ENCODE measurements at regions not wholly inside any gene's neighbourhood (a gene's known extent, or its start where the extent isn't known, plus 50 kb on each side); places are given as distances from the start of the nearest gene placed in this dataset.

DNA sequence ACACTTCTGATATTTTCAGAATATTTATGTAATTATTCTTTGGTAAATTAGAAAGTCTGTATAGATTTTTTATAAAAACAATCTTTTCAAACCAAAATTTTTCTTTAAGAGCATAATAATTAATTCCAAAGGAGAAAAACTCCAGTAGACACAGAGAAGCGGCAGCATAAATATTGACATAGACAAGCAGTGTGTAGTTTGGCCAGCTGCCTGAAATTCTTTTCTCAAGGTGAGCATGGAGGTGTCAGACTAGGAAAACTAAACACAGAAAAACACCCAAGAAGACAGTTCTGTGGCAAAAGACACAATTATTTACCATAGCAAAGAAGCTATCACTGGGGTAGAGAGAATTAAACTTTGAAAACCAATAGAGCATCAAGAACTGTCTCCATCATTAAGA, 82.4 kb downstream of the KLF6 start:
- TF ChIP-seq, protein P1, sequence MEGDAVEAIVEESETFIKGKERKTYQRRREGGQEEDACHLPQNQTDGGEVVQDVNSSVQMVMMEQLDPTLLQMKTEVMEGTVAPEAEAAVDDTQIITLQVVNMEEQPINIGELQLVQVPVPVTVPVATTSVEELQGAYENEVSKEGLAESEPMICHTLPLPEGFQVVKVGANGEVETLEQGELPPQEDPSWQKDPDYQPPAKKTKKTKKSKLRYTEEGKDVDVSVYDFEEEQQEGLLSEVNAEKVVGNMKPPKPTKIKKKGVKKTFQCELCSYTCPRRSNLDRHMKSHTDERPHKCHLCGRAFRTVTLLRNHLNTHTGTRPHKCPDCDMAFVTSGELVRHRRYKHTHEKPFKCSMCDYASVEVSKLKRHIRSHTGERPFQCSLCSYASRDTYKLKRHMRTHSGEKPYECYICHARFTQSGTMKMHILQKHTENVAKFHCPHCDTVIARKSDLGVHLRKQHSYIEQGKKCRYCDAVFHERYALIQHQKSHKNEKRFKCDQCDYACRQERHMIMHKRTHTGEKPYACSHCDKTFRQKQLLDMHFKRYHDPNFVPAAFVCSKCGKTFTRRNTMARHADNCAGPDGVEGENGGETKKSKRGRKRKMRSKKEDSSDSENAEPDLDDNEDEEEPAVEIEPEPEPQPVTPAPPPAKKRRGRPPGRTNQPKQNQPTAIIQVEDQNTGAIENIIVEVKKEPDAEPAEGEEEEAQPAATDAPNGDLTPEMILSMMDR (IDR thresholded peaks at IDR 0.05; ENCODE audit: insufficient read depth, low read depth, low read length), result no peak
- H3K4me3 ChIP-seq (ENCODE audit: low read depth, low read length), result no peak overlapping the region
- DNase-seq (ENCODE audit: low read depth), result no peak

DNA sequence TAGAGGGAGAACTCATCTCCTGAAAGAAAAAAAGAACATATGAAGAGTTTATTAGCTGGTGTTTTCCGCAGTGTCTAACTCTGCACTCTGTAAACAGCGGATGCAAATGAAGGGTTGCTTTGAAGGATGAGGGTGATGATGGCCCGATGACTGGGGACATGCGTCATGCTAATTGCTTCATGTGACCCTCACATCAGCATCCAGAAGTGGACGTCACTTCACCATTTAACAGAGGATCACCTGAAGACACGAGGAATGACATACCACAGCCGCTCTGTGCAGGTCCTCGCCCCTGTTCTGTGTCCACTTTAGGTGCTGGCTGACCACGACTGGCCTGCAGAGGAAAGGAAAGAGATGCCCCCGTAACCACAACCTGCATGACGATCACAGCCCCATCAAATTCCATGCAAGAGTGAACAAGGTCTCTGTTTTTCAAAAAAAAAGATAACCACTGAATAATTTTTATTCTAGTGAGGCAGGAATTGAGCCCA, 82.9 kb downstream of the KLF6 start:
- no peak for DNase-seq (ENCODE audit: low read depth)
- H3K4me3 ChIP-seq (ENCODE audit: low read depth, low read length), result no peak overlapping the region
- TF ChIP-seq, protein P1 (IDR thresholded peaks at IDR 0.05; ENCODE audit: insufficient read depth, low read depth, low read length), result no peak

DNA sequence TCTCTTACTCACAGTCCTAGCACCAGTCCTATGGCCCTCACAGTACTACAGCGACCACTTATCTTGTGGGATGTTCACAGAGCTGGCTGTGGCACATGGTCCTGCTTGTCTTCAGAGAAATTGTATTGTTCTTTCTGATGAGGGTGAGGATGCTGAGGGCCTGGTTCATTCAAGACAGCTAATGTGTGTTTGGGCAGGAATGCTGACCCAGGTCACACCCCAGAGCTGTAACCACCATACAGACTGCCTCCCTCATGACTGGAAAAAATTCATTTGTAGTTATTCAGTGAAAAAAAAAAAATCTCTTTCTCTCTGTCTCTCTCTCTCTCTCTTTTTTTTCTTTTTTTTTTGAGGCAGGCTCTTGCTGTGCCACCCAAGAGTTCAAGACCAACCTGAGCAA, 83.5 kb downstream of the KLF6 start:
- no peak overlapping the region for H3K4me3 ChIP-seq (ENCODE audit: low read depth, low read length)
- TF ChIP-seq, protein P1 (IDR thresholded peaks at IDR 0.05; ENCODE audit: insufficient read depth, low read depth, low read length), result no peak
- no peak for DNase-seq (ENCODE audit: low read depth)

DNA sequence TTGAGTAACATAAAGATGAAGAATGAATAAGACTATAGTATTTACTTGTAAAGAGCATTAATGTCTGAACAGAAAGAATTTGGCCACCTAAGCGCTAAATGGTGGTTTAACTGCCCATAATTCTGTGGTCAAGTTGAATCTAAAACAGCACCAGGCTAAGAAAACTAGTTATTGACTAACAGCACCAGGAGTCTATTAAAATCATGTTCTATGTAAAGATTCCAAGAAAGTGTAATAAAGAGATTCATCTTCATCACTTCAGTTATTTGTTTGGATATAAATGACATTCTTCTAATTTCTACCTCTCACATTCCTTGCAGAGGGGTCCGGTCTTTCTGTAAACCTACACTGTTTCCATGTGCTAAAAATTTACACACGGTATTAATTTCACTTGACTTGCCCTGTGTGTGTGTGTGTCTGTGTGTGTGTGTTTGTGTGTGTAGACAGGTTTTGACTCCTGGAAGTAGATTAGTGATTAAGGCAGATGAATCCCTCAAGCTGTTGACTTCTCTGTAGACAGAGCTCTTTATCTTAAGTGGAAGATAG, 84.4 kb downstream of the KLF6 start:
- no peak for DNase-seq (ENCODE audit: low read depth)
- H3K4me3 ChIP-seq (ENCODE audit: low read depth, low read length), result no peak overlapping the region
- TF ChIP-seq, protein P1 (IDR thresholded peaks at IDR 0.05; ENCODE audit: insufficient read depth, low read depth, low read length), result no peak

DNA sequence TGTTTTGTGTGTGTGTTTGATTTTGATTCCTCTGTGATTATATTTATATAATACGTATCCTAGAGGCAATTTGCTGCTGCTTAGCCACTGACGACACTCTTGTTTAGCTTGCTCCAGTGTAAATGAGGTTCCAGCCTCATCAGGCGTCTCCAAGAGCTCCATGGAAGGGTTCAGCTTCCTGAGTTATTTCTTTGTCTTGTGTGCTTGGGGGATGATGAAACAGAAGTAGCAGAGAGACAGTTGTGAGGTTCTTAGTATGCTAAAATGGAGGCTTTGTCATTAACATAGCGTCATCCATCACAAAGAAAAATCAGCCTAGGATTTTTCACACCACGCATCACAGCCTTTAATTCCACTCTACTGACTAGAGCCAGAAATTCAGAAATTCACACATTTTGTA, 85.1 kb downstream of the KLF6 start:
- DNase-seq (ENCODE audit: low read depth), result no peak
- H3K4me3 ChIP-seq (ENCODE audit: low read depth, low read length), result no peak overlapping the region
- TF ChIP-seq, protein P1 (IDR thresholded peaks at IDR 0.05; ENCODE audit: insufficient read depth, low read depth, low read length), result no peak

DNA sequence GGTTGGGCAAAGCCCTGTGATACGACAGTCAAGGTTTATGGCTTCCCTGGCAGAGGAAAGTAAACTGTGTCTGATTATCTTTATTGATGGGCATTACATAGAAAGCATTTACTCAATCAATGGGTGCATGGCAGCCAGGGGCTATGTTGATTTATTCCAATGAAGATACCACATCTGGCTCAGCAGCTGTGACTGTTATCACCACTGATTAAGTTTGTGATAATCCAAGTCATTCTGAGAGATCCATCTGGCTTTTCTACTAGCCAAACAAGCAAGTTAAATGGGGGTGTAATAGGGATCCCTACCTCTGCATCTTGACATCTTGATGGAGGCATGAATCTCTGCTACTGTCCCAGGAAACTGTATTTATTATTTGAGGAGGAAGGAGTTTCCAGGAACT, 86.7 kb downstream of the KLF6 start:
- no peak overlapping the region for H3K4me3 ChIP-seq (ENCODE audit: low read depth, low read length)
- no peak for DNase-seq (ENCODE audit: low read depth)
- TF ChIP-seq, protein P1 (IDR thresholded peaks at IDR 0.05; ENCODE audit: insufficient read depth, low read depth, low read length), result no peak

DNA sequence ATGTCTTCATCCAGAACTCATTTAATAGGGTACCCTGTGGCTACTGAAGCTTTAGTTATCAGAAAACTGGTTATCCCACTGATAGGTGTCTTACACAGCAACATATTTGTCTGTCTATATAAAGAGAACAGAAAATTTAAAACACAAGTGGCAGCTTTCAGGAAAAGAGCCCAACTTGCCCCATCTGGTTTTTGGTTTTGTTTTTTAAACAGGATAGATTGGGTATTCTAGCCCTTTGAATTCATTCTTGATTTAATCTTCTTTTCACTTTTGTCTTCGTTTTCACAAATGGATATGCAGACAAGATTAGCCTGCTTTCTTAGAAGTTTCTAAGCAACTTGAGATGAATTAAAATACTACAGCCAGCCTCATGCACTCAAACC, 91.3 kb downstream of the KLF6 start:
- no peak for DNase-seq (ENCODE audit: low read depth)
- TF ChIP-seq, protein P1 (IDR thresholded peaks at IDR 0.05; ENCODE audit: insufficient read depth, low read depth, low read length), result no peak
- no peak overlapping the region for H3K4me3 ChIP-seq (ENCODE audit: low read depth, low read length)

Measured in fibroblast of villous mesenchyme (primary cell).